HUES64 (cell line): ENCODE measurements at regions not wholly inside any gene's neighbourhood (a gene's known extent, or its start where the extent isn't known, plus 50 kb on each side); places are given as distances from the start of the nearest gene placed in this dataset.
"Not testable (repeated sequence)": the region's sequence is repeated elsewhere in the genome, so short reads cannot be mapped to it uniquely, and the experiment has no call there.

Experiments used
- H3K27ac ChIP-seq: 2 replicates; pipeline ENCODE4 v1.7.0; 2013; ENCODE audit warnings: low read depth, low read length, inconsistent platforms
- H3K27me3 ChIP-seq: 2 replicates; pipeline ENCODE4 v1.6.1; 2013; ENCODE audit warnings: mild to moderate bottlenecking, low read length; ENCODE audit not compliant: insufficient read depth
- H3K36me3 ChIP-seq: 2 replicates; pipeline ENCODE4 v1.6.1; 2013; ENCODE audit warnings: mild to moderate bottlenecking, low read length; ENCODE audit not compliant: insufficient read depth
- H3K4me1 ChIP-seq: 2 replicates; pipeline ENCODE4 v1.6.1; 2013; ENCODE audit warnings: mild to moderate bottlenecking, low read length, moderate library complexity; ENCODE audit not compliant: insufficient read depth
- H3K4me3 ChIP-seq: 2 replicates; pipeline ENCODE4 v1.5.1; 2013; ENCODE audit warnings: mild to moderate bottlenecking, low read length, moderate library complexity
- H3K9ac ChIP-seq: 2 replicates; pipeline ENCODE4 v1.6.1; 2013; ENCODE audit warnings: mild to moderate bottlenecking, low read depth, low read length
- H3K9me3 ChIP-seq: 2 replicates; pipeline ENCODE4 v1.6.1; 2013; ENCODE audit warnings: low read depth, low read length; ENCODE audit not compliant: insufficient read depth
- WGBS: fragments of 150-250, 120-280 bp; methylation state at CpG from one replicate; pipeline ENCODE4 v1.1.7; 2013; ENCODE audit warnings: missing lambda C conversion rate; 5-methylcytosine and 5-hydroxymethylcytosine counted together

GRCh38 chr13:30058429-30058828, 208.0 kb upstream of the UBL3 start:
- WGBS, result 84% methylated on average over 2 of the region's 3 CpGs
- Histone ChIP-seq H3K36me3 (no peaks in the 10 kb centered on the region), H3K27me3 (no peaks in the 10 kb centered on the region)

DNA sequence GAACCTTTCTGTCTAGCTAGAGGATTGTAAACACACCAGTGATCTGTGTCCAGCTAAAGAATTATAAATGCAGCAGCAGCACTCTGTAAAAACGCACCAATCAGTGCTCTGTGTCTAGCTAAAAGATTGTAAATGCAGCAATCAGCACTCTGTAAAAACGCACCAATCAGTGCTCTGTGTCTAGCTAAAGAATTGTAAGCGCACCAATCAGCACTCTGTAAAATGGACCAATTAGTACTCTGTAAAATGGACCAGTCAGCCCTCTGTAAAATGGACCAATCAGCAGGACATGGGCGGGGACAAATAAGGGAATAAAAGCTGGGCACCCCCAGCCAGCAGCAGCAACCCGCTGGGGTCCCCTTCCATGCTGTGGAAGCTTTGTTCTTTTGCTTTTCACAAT, 204.1 kb upstream of the UBL3 start:
- Histone ChIP-seq H3K27ac (peak overlapping the region; percentile 27; the same call in 1 of the 2 replicates), H3K4me1 (peaks cover 26% of the 10 kb centered on the region), H3K9me3 (peaks cover 28% of the 10 kb centered on the region)
- not testable (repeated sequence) for H3K4me3 ChIP-seq, H3K27me3 ChIP-seq, H3K9ac ChIP-seq, H3K36me3 ChIP-seq
- 83% methylated on average over 5 of the region's 5 CpGs for WGBS

More at GRCh38 chr13:30058429-30058828, 208.0 kb upstream of the UBL3 start:
- no peak overlapping the region for H3K4me3 ChIP-seq
- no peak overlapping the region for H3K27ac ChIP-seq
- H3K9me3 ChIP-seq, result peaks cover 28% of the 10 kb centered on the region
- H3K4me1 ChIP-seq, result peaks cover 7% of the 10 kb centered on the region
- no peak overlapping the region for H3K9ac ChIP-seq

GRCh38 chr13:30053939-30054338, 203.5 kb upstream of the UBL3 start:
- H3K36me3 ChIP-seq, result no peaks in the 10 kb centered on the region
- H3K27ac ChIP-seq, result peak overlapping the region; percentile 84
- H3K9ac ChIP-seq, result no peak overlapping the region
- H3K27me3 ChIP-seq, result no peaks in the 10 kb centered on the region
- H3K9me3 ChIP-seq, result peaks cover 25% of the 10 kb centered on the region
- peak overlapping the region; percentile 6; the same call in 1 of the 2 replicates for H3K4me3 ChIP-seq
- WGBS, result 27% methylated on average over 2 of the region's 4 CpGs
- H3K4me1 ChIP-seq, result peaks cover 26% of the 10 kb centered on the region

GRCh38 chr13:30052120-30052519, 201.7 kb upstream of the UBL3 start:
- Histone ChIP-seq H3K27me3 (no peaks in the 10 kb centered on the region), H3K27ac (peak overlapping the region; percentile 84), H3K9me3 (peaks cover 8% of the 10 kb centered on the region), H3K9ac (no peak overlapping the region), H3K4me1 (peaks cover 29% of the 10 kb centered on the region), H3K4me3 (peak overlapping the region; percentile 0; the same call in 1 of the 2 replicates), H3K36me3 (no peaks in the 10 kb centered on the region)
- under 1% methylated on average over 7 of the region's 7 CpGs for WGBS

DNA sequence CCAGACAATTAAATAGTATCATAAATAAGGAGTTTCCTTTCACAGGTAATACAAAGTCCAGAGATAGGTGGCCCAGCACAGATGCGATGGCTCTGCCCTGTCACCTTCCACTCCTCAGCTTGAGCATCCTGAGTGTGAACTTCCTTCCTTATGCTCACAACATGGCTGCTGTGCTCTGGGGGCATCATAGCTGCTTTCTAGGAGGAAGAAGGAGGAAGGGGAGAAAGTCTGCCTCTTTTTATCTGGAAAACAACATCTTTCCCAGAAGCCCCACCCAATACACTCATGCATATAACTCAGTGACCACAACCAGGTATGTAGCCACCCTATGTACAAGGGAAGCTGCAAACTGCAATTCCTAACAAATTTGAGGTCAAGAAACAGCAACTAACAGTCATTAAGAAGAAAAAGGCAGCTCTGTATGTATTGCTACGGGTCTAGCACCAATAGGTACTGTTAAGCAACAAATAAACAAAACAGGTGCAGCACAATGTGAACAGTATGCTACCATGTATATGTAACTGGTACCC, 201.2 kb upstream of the UBL3 start:
- 0 out of 2 replicates have a peak, but pooled peaks cover 3% of the 10 kb centered on the region for H3K9me3 ChIP-seq
- H3K27ac ChIP-seq, result peak overlapping the region; percentile 82
- 32% methylated on average over 2 of the region's 2 CpGs for WGBS
- H3K4me1 ChIP-seq, result peaks cover 29% of the 10 kb centered on the region
- H3K4me3 ChIP-seq, result no peak overlapping the region
- H3K27me3 ChIP-seq, result no peaks in the 10 kb centered on the region
- no peaks in the 10 kb centered on the region for H3K36me3 ChIP-seq
- no peak overlapping the region for H3K9ac ChIP-seq

DNA sequence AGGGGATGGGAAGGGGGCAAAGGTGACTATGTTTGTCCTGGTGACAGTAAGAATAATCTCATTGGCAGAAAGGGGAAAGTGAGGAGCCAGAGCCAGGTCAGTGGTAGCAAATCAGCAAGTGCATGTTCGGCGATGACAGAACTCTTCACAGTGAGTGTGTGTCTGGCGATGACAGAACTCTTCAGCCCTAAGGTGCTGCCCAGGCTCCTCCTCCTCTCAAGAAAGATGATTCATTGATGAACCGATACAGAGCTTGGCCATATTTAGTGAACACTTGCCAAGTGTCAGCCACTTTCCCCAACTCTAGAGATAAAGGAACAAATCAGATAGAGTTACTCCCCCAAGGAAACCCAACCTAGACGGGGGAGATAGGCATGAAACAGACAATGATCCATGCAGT, 199.3 kb upstream of the UBL3 start:
- Histone ChIP-seq H3K9me3 (no peaks in the 10 kb centered on the region), H3K9ac (no peak overlapping the region), H3K27me3 (no peaks in the 10 kb centered on the region), H3K36me3 (no peaks in the 10 kb centered on the region), H3K27ac (no peak overlapping the region), H3K4me3 (no peak overlapping the region), H3K4me1 (peaks cover 29% of the 10 kb centered on the region)
- 91% methylated on average over 5 of the region's 5 CpGs for WGBS

DNA sequence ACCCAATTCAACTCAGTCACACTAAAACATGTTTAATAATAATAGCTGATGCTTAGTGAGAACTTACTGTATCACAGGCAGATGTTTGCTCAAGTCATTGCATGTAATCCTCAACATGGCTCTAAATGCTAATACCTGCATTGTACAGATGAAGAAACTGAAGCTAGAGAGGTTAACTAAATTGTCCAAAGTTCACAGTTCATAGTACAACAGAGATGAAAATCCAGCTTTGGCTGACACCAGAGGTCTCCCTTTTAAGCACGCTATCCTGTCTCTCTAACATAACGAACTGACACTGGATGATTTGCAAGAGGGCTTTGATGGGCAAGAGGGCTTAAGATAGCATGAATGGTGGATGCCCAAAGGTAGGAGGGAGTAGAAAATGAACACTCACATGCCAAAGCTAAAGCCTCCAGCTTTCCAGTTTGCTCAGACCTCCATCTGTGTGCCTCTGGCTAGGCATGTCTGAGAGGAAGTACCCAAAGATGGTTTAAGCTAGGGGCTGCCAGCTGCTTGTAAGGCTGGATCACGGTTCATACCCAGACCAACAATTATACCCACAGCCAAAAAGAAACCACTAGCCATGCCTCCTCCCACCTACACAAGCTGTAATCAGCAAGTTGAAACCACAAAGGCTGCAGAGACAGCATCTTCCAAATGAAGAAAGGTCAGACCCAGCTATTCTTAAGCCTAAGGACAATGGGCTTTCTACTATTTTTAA, 196.9 kb upstream of the UBL3 start:
- Histone ChIP-seq H3K9me3 (no peaks in the 10 kb centered on the region), H3K4me1 (peaks cover 11% of the 10 kb centered on the region), H3K27ac (no peak overlapping the region), H3K9ac (no peak overlapping the region), H3K4me3 (no peak overlapping the region), H3K27me3 (no peaks in the 10 kb centered on the region), H3K36me3 (no peaks in the 10 kb centered on the region)
- WGBS, result 85% methylated on average over 3 of the region's 3 CpGs

GRCh38 chr13:30045916-30046704, 195.7 kb upstream of the UBL3 start:
- no peak overlapping the region for H3K4me3 ChIP-seq
- no peaks in the 10 kb centered on the region for H3K27me3 ChIP-seq
- 0 out of 2 replicates have a peak, but pooled peaks cover 3% of the 10 kb centered on the region for H3K4me1 ChIP-seq
- H3K27ac ChIP-seq, result no peak overlapping the region
- no peaks in the 10 kb centered on the region for H3K36me3 ChIP-seq
- 93% methylated on average over 7 of the region's 7 CpGs for WGBS
- H3K9ac ChIP-seq, result no peak overlapping the region
- H3K9me3 ChIP-seq, result no peaks in the 10 kb centered on the region

- Histone ChIP-seq H3K4me1 (0 out of 2 replicates have a peak, but pooled peaks cover 3% of the 10 kb centered on the region), H3K27me3 (no peaks in the 10 kb centered on the region), H3K9ac (no peak overlapping the region), H3K27ac (no peak overlapping the region), H3K36me3 (no peaks in the 10 kb centered on the region), H3K4me3 (no peak overlapping the region), H3K9me3 (no peaks in the 10 kb centered on the region)
- WGBS, result 100% methylated on average over 1 of the region's 1 CpG
Observed at GRCh38 chr13:30044932-30045331, 194.5 kb upstream of the UBL3 start.

GRCh38 chr13:30043631-30043925, 193.2 kb upstream of the UBL3 start:
- H3K4me1 ChIP-seq, result peaks cover 12% of the 10 kb centered on the region
- no peak overlapping the region for H3K4me3 ChIP-seq
- no peaks in the 10 kb centered on the region for H3K36me3 ChIP-seq

GRCh38 chr13:30042891-30043630, 192.6 kb upstream of the UBL3 start:
- Histone ChIP-seq H3K27ac (no peak overlapping the region), H3K27me3 (no peaks in the 10 kb centered on the region), H3K9ac (no peak overlapping the region), H3K4me3 (no peak overlapping the region), H3K36me3 (no peaks in the 10 kb centered on the region), H3K4me1 (peaks cover 12% of the 10 kb centered on the region), H3K9me3 (no peaks in the 10 kb centered on the region)
- 92% methylated on average over 5 of the region's 5 CpGs for WGBS

More at GRCh38 chr13:30043631-30043925, 193.2 kb upstream of the UBL3 start:
- H3K9me3 ChIP-seq, result no peaks in the 10 kb centered on the region
- no peak overlapping the region for H3K9ac ChIP-seq
- no peaks in the 10 kb centered on the region for H3K27me3 ChIP-seq
- no peak overlapping the region for H3K27ac ChIP-seq
